Neural progenitor cell (in vitro differentiated cells): ENCODE measurements at regions not wholly inside any gene's neighbourhood (a gene's known extent, or its start where the extent isn't known, plus 50 kb on each side); places are given as distances from the start of the nearest gene placed in this dataset.

Source experiments
- DNase-seq: peaks from one replicate; pipeline ENCODE4 v3.0.0-alpha.2; 2016; ENCODE audit warnings: low spot score
- H2AFZ ChIP-seq: fragments of 200-600 bp; sonication (generic); replicated peaks from 2 replicates; pipeline ENCODE4 v1.6.1; 2016; ENCODE audit warnings: antibody characterized with exemption
- H3F3A ChIP-seq: fragments of 200-600 bp; sonication (generic); 2 replicates; pipeline ENCODE4 v1.6.1; 2016; ENCODE audit warnings: antibody characterized with exemption, low read depth
- H3K27ac ChIP-seq: fragments of 200-600 bp; sonication (generic); 2 replicates; pipeline ENCODE4 v1.5.1; 2016; ENCODE audit warnings: mild to moderate bottlenecking
- H3K27me3 ChIP-seq: fragments of 200-600 bp; sonication (generic); 2 replicates; pipeline ENCODE4 v1.6.1; 2016; ENCODE audit warnings: mild to moderate bottlenecking, moderate library complexity
- H3K36me3 ChIP-seq: fragments of 200-600 bp; sonication (generic); 2 replicates; pipeline ENCODE4 v1.5.1; 2016
- H3K4me1 ChIP-seq: fragments of 200-600 bp; sonication (generic); 2 replicates; pipeline ENCODE4 v1.6.1; 2016; ENCODE audit warnings: mixed run types
- H3K4me2 ChIP-seq: fragments of 200-600 bp; sonication (generic); 2 replicates; pipeline ENCODE4 v1.6.1; 2016
- H3K4me3 ChIP-seq: fragments of 200-600 bp; sonication (generic); 2 replicates; pipeline ENCODE4 v1.5.1; 2016
- H3K79me2 ChIP-seq: fragments of 200-600 bp; sonication (generic); 2 replicates; pipeline ENCODE4 v1.6.1; 2016; ENCODE audit warnings: low read depth
- H3K9ac ChIP-seq: fragments of 200-600 bp; sonication (generic); 2 replicates; pipeline ENCODE4 v1.6.1; 2016
- H3K9me3 ChIP-seq: fragments of 200-600 bp; sonication (generic); 2 replicates; pipeline ENCODE4 v1.5.1; 2016; ENCODE audit warnings: low read depth
- H4K20me1 ChIP-seq: fragments of 200-600 bp; sonication (generic); 2 replicates; pipeline ENCODE4 v1.6.1; 2016; ENCODE audit warnings: low read depth
- H3K27ac Mint-ChIP-seq: 3 replicates; pipeline ENCODE4 v1.8.0; 2021; ENCODE audit warnings: mixed read lengths
- H3K27me3 Mint-ChIP-seq: 2 replicates; pipeline ENCODE4 v1.8.0; 2022; ENCODE audit warnings: low read depth, mild to moderate bottlenecking, inconsistent platforms, moderate library complexity, mixed read lengths; ENCODE audit not compliant: insufficient read depth
- H3K36me3 Mint-ChIP-seq: 3 replicates; pipeline ENCODE4 v1.8.0; 2021; ENCODE audit warnings: mixed read lengths
- H3K4me1 Mint-ChIP-seq: 3 replicates; pipeline ENCODE4 v1.8.0; 2021; ENCODE audit warnings: mixed read lengths
- H3K4me3 Mint-ChIP-seq: 3 replicates; pipeline ENCODE4 v1.8.0; 2021; ENCODE audit warnings: mild to moderate bottlenecking, moderate library complexity, mixed read lengths
- H3K9me3 Mint-ChIP-seq: 3 replicates; pipeline ENCODE4 v1.8.0; 2020; ENCODE audit warnings: mixed read lengths
- CTCF ChIP-seq: fragments of 200-600 bp; sonication (generic); IDR thresholded peaks from 2 replicates; pipeline ENCODE4 v1.5.1; 2017; ENCODE audit warnings: antibody characterized with exemption, mild to moderate bottlenecking
- EZH2 ChIP-seq: fragments of 200-600 bp; sonication (generic); IDR thresholded peaks from 2 replicates; pipeline ENCODE4 v1.6.1; 2017; ENCODE audit warnings: antibody characterized with exemption, mild to moderate bottlenecking, moderate library complexity
- EZH2phosphoT487 ChIP-seq: fragments of 200-600 bp; sonication (generic); IDR thresholded peaks from 2 replicates; pipeline ENCODE4 v1.6.1; 2017; ENCODE audit warnings: antibody characterized with exemption

GRCh38 chr18:66167829-66168684 lies 417.2 kb downstream of the CDH7 start:
- H3K9ac ChIP-seq, result no peak overlapping the region
- DNase-seq, result no peak
- no peaks in the 10 kb centered on the region for H4K20me1 ChIP-seq
- no peak overlapping the region for H3K27ac ChIP-seq
- no peaks in the 10 kb centered on the region for H3K4me1 ChIP-seq
- Mint-ChIP-seq H3K27me3 (peaks cover 2% of the 10 kb centered on the region), H3K27ac (no peak overlapping the region), H3K4me1 (no peaks in the 10 kb centered on the region), H3K36me3 (no peaks in the 10 kb centered on the region), H3K4me3 (no peak overlapping the region), H3K9me3 (peaks cover 3% of the 10 kb centered on the region)
- no peak overlapping the region for H3K4me3 ChIP-seq
- no peaks in the 10 kb centered on the region for H3K36me3 ChIP-seq
- H2AFZ ChIP-seq, result peak overlapping the region; percentile 40
- no peaks in the 10 kb centered on the region for H3K79me2 ChIP-seq
- H3K27me3 ChIP-seq, result no peaks in the 10 kb centered on the region
- H3K9me3 ChIP-seq, result no peaks in the 10 kb centered on the region
- TF ChIP-seq EZH2, result no peak
- no peak for TF ChIP-seq CTCF
- TF ChIP-seq EZH2phosphoT487, result no peak
- H3F3A ChIP-seq, result no peaks in the 10 kb centered on the region
- H3K4me2 ChIP-seq, result no peak overlapping the region

- Histone ChIP-seq H3K27ac (no peak overlapping the region), H3K79me2 (no peaks in the 10 kb centered on the region), H3K4me2 (no peak overlapping the region), H3K4me3 (no peak overlapping the region), H3K9ac (no peak overlapping the region), H3K27me3 (no peaks in the 10 kb centered on the region), H3K36me3 (no peaks in the 10 kb centered on the region), H3K9me3 (no peaks in the 10 kb centered on the region), H2AFZ (no peak overlapping the region), H3K4me1 (no peaks in the 10 kb centered on the region), H4K20me1 (no peaks in the 10 kb centered on the region), H3F3A (no peaks in the 10 kb centered on the region)
- Mint-ChIP-seq H3K27ac (no peak overlapping the region), H3K4me1 (no peaks in the 10 kb centered on the region), H3K9me3 (peaks cover 3% of the 10 kb centered on the region), H3K4me3 (no peak overlapping the region), H3K36me3 (no peaks in the 10 kb centered on the region), H3K27me3 (peaks cover 2% of the 10 kb centered on the region)
- no peak for DNase-seq
- TF ChIP-seq EZH2 (no peak), CTCF (no peak)
Measured at GRCh38 chr18:66160007-66160406, 409.2 kb downstream of the CDH7 start.

- no peak overlapping the region for H2AFZ ChIP-seq
- no peaks in the 10 kb centered on the region for H3K79me2 ChIP-seq
- H3K4me1 Mint-ChIP-seq, result no peaks in the 10 kb centered on the region
- no peaks in the 10 kb centered on the region for H3K36me3 ChIP-seq
- H3K27ac Mint-ChIP-seq, result no peak overlapping the region
- no peak for DNase-seq
- no peak overlapping the region for H3K4me2 ChIP-seq
- no peaks in the 10 kb centered on the region for H3K36me3 Mint-ChIP-seq
- H3K4me3 Mint-ChIP-seq, result no peak overlapping the region
- no peaks in the 10 kb centered on the region for H3K27me3 Mint-ChIP-seq
- no peak overlapping the region for H3K9ac ChIP-seq
- no peaks in the 10 kb centered on the region for H3K4me1 ChIP-seq
- no peak overlapping the region for H3K27ac ChIP-seq
- no peaks in the 10 kb centered on the region for H3F3A ChIP-seq
- H4K20me1 ChIP-seq, result no peaks in the 10 kb centered on the region
- no peaks in the 10 kb centered on the region for H3K27me3 ChIP-seq
- peaks cover 3% of the 10 kb centered on the region for H3K9me3 Mint-ChIP-seq
- no peak overlapping the region for H3K4me3 ChIP-seq
- H3K9me3 ChIP-seq, result no peaks in the 10 kb centered on the region
- TF ChIP-seq EZH2phosphoT487 (no peak), EZH2 (no peak), CTCF (no peak)
Measured at GRCh38 chr18:66159451-66159850, 408.6 kb downstream of the CDH7 start.
